Activated CD4-positive, alpha-beta T cell treated with anti-CD3 and anti-CD28 coated beads, Interleukin-2, amount 50 U/mL, for 16 hours (primary cell): ENCODE measurements at regions not wholly inside any gene's neighbourhood (a gene's known extent, or its start where the extent isn't known, plus 50 kb on each side); places are given as distances from the start of the nearest gene placed in this dataset.

Experiments used
- DNase-seq: peaks from one replicate; pipeline ENCODE4 v3.0.0-alpha.2; 2020

GRCh38 chr6:137737836-137738596, 129.0 kb upstream of the TNFAIP3 start:
- DNase-seq, result no peak

- DNase-seq, result no peak
Observed at GRCh38 chr6:137738931-137739504, 128.0 kb upstream of the TNFAIP3 start.

GRCh38 chr6:137739544-137739943, 127.5 kb upstream of the TNFAIP3 start:
- no peak for DNase-seq

GRCh38 chr6:137740091-137740755, 126.8 kb upstream of the TNFAIP3 start:
- no peak for DNase-seq

- DNase-seq, result no peak
Observed at GRCh38 chr6:137740967-137741761, 125.9 kb upstream of the TNFAIP3 start.

GRCh38 chr6:137743493-137743892, 123.6 kb upstream of the TNFAIP3 start:
- DNase-seq, result no peak

- no peak for DNase-seq
Observed at GRCh38 chr6:137744877-137745276, 122.2 kb upstream of the TNFAIP3 start.

- no peak for DNase-seq
Observed at GRCh38 chr6:137745321-137745720, 121.7 kb upstream of the TNFAIP3 start.

GRCh38 chr6:137746264-137746663, 120.8 kb upstream of the TNFAIP3 start:
- no peak for DNase-seq

- no peak for DNase-seq
Observed at GRCh38 chr6:137749696-137750211, 117.3 kb upstream of the TNFAIP3 start.

GRCh38 chr6:137750297-137750696, 116.8 kb upstream of the TNFAIP3 start:
- DNase-seq, result no peak

- DNase-seq, result no peak
Observed at GRCh38 chr6:137751768-137752560, 115.1 kb upstream of the TNFAIP3 start.

- DNase-seq, result no peak
Observed at GRCh38 chr6:137754366-137754765, 112.7 kb upstream of the TNFAIP3 start.

GRCh38 chr6:137754866-137755265, 112.2 kb upstream of the TNFAIP3 start:
- DNase-seq, result no peak

GRCh38 chr6:137755284-137755683, 111.8 kb upstream of the TNFAIP3 start:
- DNase-seq, result no peak

- no peak for DNase-seq
Observed at GRCh38 chr6:137756788-137757187, 110.3 kb upstream of the TNFAIP3 start.

- DNase-seq, result no peak
Observed at GRCh38 chr6:137758661-137759060, 108.4 kb upstream of the TNFAIP3 start.

GRCh38 chr6:137759624-137760023, 107.4 kb upstream of the TNFAIP3 start:
- DNase-seq, result no peak

GRCh38 chr6:137761072-137761471, 106.0 kb upstream of the TNFAIP3 start:
- DNase-seq, result no peak

GRCh38 chr6:137761487-137761886, 105.6 kb upstream of the TNFAIP3 start:
- DNase-seq, result no peak

- no peak for DNase-seq
Observed at GRCh38 chr6:137762168-137763090, 104.6 kb upstream of the TNFAIP3 start.
